ENCODE measurements at regions not wholly inside any gene's neighbourhood (a gene's known extent, or its start where the extent isn't known, plus 50 kb on each side); places are given as distances from the start of the nearest gene placed in this dataset.

DNA sequence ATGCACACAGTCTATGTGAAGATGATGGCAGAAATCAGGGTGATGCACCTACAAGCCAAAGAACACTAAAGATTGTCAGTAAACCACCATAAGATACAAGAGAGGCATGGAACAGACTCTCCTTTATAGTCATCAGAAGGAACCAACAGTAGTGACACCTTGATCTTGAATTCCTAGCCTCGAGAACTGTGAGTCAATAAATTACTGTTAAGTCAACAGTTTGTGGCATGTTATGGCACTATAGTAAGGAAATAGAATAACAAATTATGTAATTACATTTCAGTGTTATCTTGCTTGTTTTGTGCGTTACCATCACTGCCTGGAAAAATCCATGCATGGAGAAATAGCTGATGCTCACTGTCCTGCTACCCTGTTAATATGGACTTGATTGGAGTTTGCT is 110.2 kb upstream of the LRP1B start:
- TF ChIP-seq, protein P1, sequence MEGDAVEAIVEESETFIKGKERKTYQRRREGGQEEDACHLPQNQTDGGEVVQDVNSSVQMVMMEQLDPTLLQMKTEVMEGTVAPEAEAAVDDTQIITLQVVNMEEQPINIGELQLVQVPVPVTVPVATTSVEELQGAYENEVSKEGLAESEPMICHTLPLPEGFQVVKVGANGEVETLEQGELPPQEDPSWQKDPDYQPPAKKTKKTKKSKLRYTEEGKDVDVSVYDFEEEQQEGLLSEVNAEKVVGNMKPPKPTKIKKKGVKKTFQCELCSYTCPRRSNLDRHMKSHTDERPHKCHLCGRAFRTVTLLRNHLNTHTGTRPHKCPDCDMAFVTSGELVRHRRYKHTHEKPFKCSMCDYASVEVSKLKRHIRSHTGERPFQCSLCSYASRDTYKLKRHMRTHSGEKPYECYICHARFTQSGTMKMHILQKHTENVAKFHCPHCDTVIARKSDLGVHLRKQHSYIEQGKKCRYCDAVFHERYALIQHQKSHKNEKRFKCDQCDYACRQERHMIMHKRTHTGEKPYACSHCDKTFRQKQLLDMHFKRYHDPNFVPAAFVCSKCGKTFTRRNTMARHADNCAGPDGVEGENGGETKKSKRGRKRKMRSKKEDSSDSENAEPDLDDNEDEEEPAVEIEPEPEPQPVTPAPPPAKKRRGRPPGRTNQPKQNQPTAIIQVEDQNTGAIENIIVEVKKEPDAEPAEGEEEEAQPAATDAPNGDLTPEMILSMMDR (conservative IDR thresholded peaks at IDR 0.05): no peak
- H3K4me3 Mint-ChIP-seq: no peak overlapping the region

More for the DNA sequence above, 110.2 kb upstream of the LRP1B start:
- Histone ChIP-seq H3K27ac (ENCODE audit: insufficient read length, low read depth, low read length) (no peak overlapping the region), H3T11ph (ENCODE audit: low read length) (no peak overlapping the region), H3K18ac (ENCODE audit: insufficient read length, low read depth, low read length) (no peak overlapping the region), H3K23me2 (ENCODE audit: insufficient read length, low read depth, low read length, poor library complexity, severe bottlenecking) (no peaks in the 10 kb centered on the region), H2BK120ac (ENCODE audit: low read depth, low read length, poor library complexity, severe bottlenecking) (no peak overlapping the region), H3K4me1 (ENCODE audit: insufficient read depth, low read length) (no peaks in the 10 kb centered on the region), H3K79me2 (ENCODE audit: insufficient read depth, low read length) (no peaks in the 10 kb centered on the region), H2BK12ac (ENCODE audit: insufficient read length, low read depth, low read length) (no peak overlapping the region), H3K9ac (ENCODE audit: extremely low read depth, insufficient read length, low read length) (no peak overlapping the region), H4K8ac (replicated peaks; ENCODE audit: insufficient read length, low read depth, low read length) (no peak overlapping the region), H4K5ac (ENCODE audit: insufficient read length, low read depth, low read length) (no peak overlapping the region), H3K4ac (ENCODE audit: low read depth, low read length) (no peak overlapping the region), H2BK20ac (ENCODE audit: low read depth, low read length, poor library complexity, severe bottlenecking) (no peak overlapping the region), H3K23ac (ENCODE audit: insufficient read length, low read depth, low read length) (no peak overlapping the region), H3K56ac (ENCODE audit: insufficient read length, low read depth, low read length) (no peak overlapping the region), H3K14ac (ENCODE audit: insufficient read depth, low read length) (no peak overlapping the region), H2AK5ac (ENCODE audit: insufficient read length, low read length) (no peak overlapping the region), H4K20me1 (ENCODE audit: control insufficient read depth, insufficient read depth, insufficient read length) (no peaks in the 10 kb centered on the region), H3K27me3 (ENCODE audit: insufficient read depth, low read length) (no peaks in the 10 kb centered on the region), H2BK5ac (ENCODE audit: insufficient read length, low read length) (no peak overlapping the region), H3K4me2 (ENCODE audit: insufficient read depth, insufficient read length, low read length) (no peak overlapping the region), H3K79me1 (ENCODE audit: insufficient read depth, low read depth, low read length, poor library complexity, severe bottlenecking) (no peaks in the 10 kb centered on the region), H3K9me3 (ENCODE audit: control insufficient read depth, low read depth, low read length) (no peaks in the 10 kb centered on the region), H2AFZ (ENCODE audit: low read length) (no peak overlapping the region), H4K91ac (ENCODE audit: insufficient read length, low read depth, low read length) (no peak overlapping the region), H2BK15ac (ENCODE audit: low read depth, low read length) (no peak overlapping the region)
- peaks cover 9% of the 10 kb centered on the region in 2 experiments for H3K4me1 Mint-ChIP-seq
- DNase-seq: no peak
- H3K27me3 Mint-ChIP-seq (ENCODE audit: low read depth): no peaks in the 10 kb centered on the region
- H3K9me3 Mint-ChIP-seq: peaks cover 0 to 3% of the 10 kb centered on the region in 2 experiments; a peak in 2 of 5 replicates
- no peaks in the 10 kb centered on the region for H3K36me3 Mint-ChIP-seq (ENCODE audit: insufficient read depth in 1 of 3, low read depth in 3 of 3)
- no CpG with 5 or more reads among the region's 2 CpGs for WGBS (ENCODE audit: extremely low coverage, insufficient read length, low lambda C conversion rate)
- peak overlapping the region in 1 of 3 experiments; percentile 5; a peak in 1 of 7 replicates for H3K27ac Mint-ChIP-seq

Measured in H9 (cell line).